IMR-90 (cell line): ENCODE measurements at regions not wholly inside any gene's neighbourhood (a gene's known extent, or its start where the extent isn't known, plus 50 kb on each side); places are given as distances from the start of the nearest gene placed in this dataset.

Experiments
- ATAC-seq: fragments of 200-7000 bp; cut with Tn5 transposase; 2 replicates; pipeline ENCODE4 v1.9.1; 2020; ENCODE audit warnings: low read depth, mild to moderate bottlenecking, moderate library complexity
- BruUV-seq: library from RNA; stranded (reverse); fragments of 400-500 nt; replicated peaks from 2 replicates; lab custom pipeline; 2021; lab: Mats Ljungman, UMichigan
- CTCF ChIA-PET: fragments of 300-600 bp; formaldehyde crosslinking; extraction: SDS; loops from one replicate; lab custom pipeline; 2021; ENCODE audit warnings: antibody characterized with exemption; lab: Yijun Ruan, JAX
- POLR2A ChIA-PET: fragments of 300-600 bp; sonication (Branson Sonifier 250); formaldehyde crosslinking; loops from one replicate; lab custom pipeline; 2022; ENCODE audit warnings: antibody characterized with exemption; ENCODE audit not compliant: unreplicated experiment; lab: Charles Lee
- DNase-seq: peaks from one replicate; pipeline ENCODE4 v3.0.0; 2013
- H2AFZ ChIP-seq: replicated peaks from 2 replicates; pipeline ENCODE3; 2013; ENCODE audit warnings: low read length, mild to moderate bottlenecking; ENCODE audit not compliant: poor library complexity
- H2AK5ac ChIP-seq: 2 replicates; pipeline ENCODE4 v1.6.1; 2013; ENCODE audit warnings: low read depth, low read length, inconsistent platforms
- H2AK9ac ChIP-seq: replicated peaks from 2 replicates; pipeline ENCODE3; 2013; ENCODE audit warnings: mild to moderate bottlenecking, low read depth, low read length, moderate library complexity; ENCODE audit not compliant: poor library complexity
- H2BK120ac ChIP-seq: 2 replicates; pipeline ENCODE4 v1.6.1; 2013; ENCODE audit warnings: low read depth, low read length, inconsistent platforms
- H2BK15ac ChIP-seq: 3 replicates; pipeline ENCODE4 v1.6.1; 2013; ENCODE audit warnings: low read depth, low read length, inconsistent platforms
- H2BK20ac ChIP-seq: 2 replicates; pipeline ENCODE4 v1.6.1; 2013; ENCODE audit warnings: low read depth, mild to moderate bottlenecking, inconsistent platforms, low read length, moderate library complexity
- H2BK5ac ChIP-seq: 2 replicates; pipeline ENCODE4 v1.6.1; 2013; ENCODE audit warnings: mild to moderate bottlenecking, low read depth, low read length, inconsistent platforms; ENCODE audit not compliant: poor library complexity, severe bottlenecking
- H3K14ac ChIP-seq: replicated peaks from 2 replicates; pipeline ENCODE4 v1.6.1; 2013; ENCODE audit warnings: low read depth, low read length, inconsistent platforms
- H3K18ac ChIP-seq: 2 replicates; pipeline ENCODE4 v1.6.1; 2013; ENCODE audit warnings: low read depth, low read length, control low read depth
- H3K23ac ChIP-seq: 2 replicates; pipeline ENCODE4 v1.6.1; 2013; ENCODE audit warnings: low read depth, low read length, inconsistent platforms
- H3K27ac ChIP-seq: 2 replicates; pipeline ENCODE4 v1.5.1; 2013; ENCODE audit warnings: mild to moderate bottlenecking, control low read depth, low read length; ENCODE audit not compliant: insufficient read depth
- H3K27me3 ChIP-seq: 2 replicates; pipeline ENCODE4 v1.6.1; 2013; ENCODE audit warnings: low read length; ENCODE audit not compliant: control insufficient read depth, insufficient read depth
- H3K36me3 ChIP-seq: 2 replicates; pipeline ENCODE4 v1.6.1; 2013; ENCODE audit warnings: low read length, mixed read lengths; ENCODE audit not compliant: control insufficient read depth, insufficient read depth
- H3K4ac ChIP-seq: 2 replicates; pipeline ENCODE4 v1.6.1; 2013; ENCODE audit warnings: low read depth, low read length, inconsistent platforms
- H3K4me1 ChIP-seq: 2 replicates; pipeline ENCODE4 v1.6.1; 2013; ENCODE audit warnings: low read length, mixed read lengths; ENCODE audit not compliant: control insufficient read depth, insufficient read depth
- H3K4me2 ChIP-seq: 2 replicates; pipeline ENCODE4 v1.6.1; 2013; ENCODE audit warnings: low read depth, mild to moderate bottlenecking, control low read depth, low read length, moderate library complexity
- H3K4me3 ChIP-seq: 2 replicates; pipeline ENCODE4 v1.5.1; 2013; ENCODE audit warnings: low read depth, mild to moderate bottlenecking, control low read depth, low read length, moderate library complexity; ENCODE audit not compliant: insufficient read depth
- H3K56ac ChIP-seq: 2 replicates; pipeline ENCODE4 v1.6.1; 2013; ENCODE audit warnings: low read length, inconsistent platforms; ENCODE audit not compliant: insufficient read depth; ENCODE audit errors: extremely low read depth
- H3K79me1 ChIP-seq, 2 experiments: 2 replicates each; pipeline ENCODE4 v1.6.1; 2013; ENCODE audit warnings: low read length in 2 of 2, inconsistent platforms in 1 of 2, low read depth in 1 of 2
- H3K9ac ChIP-seq: 2 replicates; pipeline ENCODE4 v1.6.1; 2013; ENCODE audit warnings: low read depth, low read length, control low read depth
- H3K9me1 ChIP-seq: 2 replicates; pipeline ENCODE4 v1.6.1; 2013; ENCODE audit warnings: low read length, inconsistent platforms; ENCODE audit not compliant: insufficient read depth
- H3K9me3 ChIP-seq: 2 replicates; pipeline ENCODE4 v1.6.1; 2013; ENCODE audit warnings: low read length; ENCODE audit not compliant: control insufficient read depth, insufficient read depth
- H4K20me1 ChIP-seq: 2 replicates; pipeline ENCODE4 v1.6.1; 2013; ENCODE audit warnings: low read length, inconsistent platforms; ENCODE audit not compliant: insufficient read depth
- H4K5ac ChIP-seq: 2 replicates; pipeline ENCODE4 v1.6.1; 2013; ENCODE audit warnings: mild to moderate bottlenecking, low read depth, low read length, control low read depth
- H4K8ac ChIP-seq, 2 experiments: 2 replicates each; pipeline ENCODE4 v1.6.1; 2013; ENCODE audit warnings: low read depth in 2 of 2, low read length in 2 of 2, control low read depth in 1 of 2, inconsistent platforms in 1 of 2
- H4K91ac ChIP-seq: 2 replicates; pipeline ENCODE4 v1.6.1; 2013; ENCODE audit warnings: low read depth, low read length, inconsistent platforms; ENCODE audit not compliant: insufficient read depth
- SMC3 ChIP-seq: fragments of 150-350 bp; IDR thresholded peaks from 2 replicates; pipeline ENCODE4 v1.6.1; 2016; ENCODE audit warnings: low read depth, mild to moderate bottlenecking, antibody characterized with exemption, low read length, moderate library complexity
- WGBS, 2 experiments: methylation state at CpG; one replicate each; pipeline versions ENCODE4 v1.1.5 to v1.1.7; 2013; ENCODE audit warnings: missing lambda C conversion rate in 2 of 2; ENCODE audit not compliant: insufficient read length in 1 of 2; ENCODE audit errors: extremely low coverage in 2 of 2; 5-methylcytosine and 5-hydroxymethylcytosine counted together
- dilution Hi-C: fragments of 300-500 bp; cut with HindIII; formaldehyde crosslinking; loops from one replicate; pipeline ENCODE4 v1.14.3; 2018; ENCODE audit warnings: low sequenced_read_pairs; ENCODE audit not compliant: unreplicated experiment
- in situ Hi-C: fragments of 300-500 bp; cut with MboI; formaldehyde crosslinking; loops from 3 replicates; pipeline ENCODE4 v1.14.3; 2019; ENCODE audit warnings: low sequenced_read_pairs, inconsistent platforms, mixed read lengths
- intact Hi-C: fragments of 100-400 bp; cut with micrococcal nuclease; formaldehyde crosslinking; loops from 2 replicates; pipeline ENCODE4 v1.10.0; 2022

DNA sequence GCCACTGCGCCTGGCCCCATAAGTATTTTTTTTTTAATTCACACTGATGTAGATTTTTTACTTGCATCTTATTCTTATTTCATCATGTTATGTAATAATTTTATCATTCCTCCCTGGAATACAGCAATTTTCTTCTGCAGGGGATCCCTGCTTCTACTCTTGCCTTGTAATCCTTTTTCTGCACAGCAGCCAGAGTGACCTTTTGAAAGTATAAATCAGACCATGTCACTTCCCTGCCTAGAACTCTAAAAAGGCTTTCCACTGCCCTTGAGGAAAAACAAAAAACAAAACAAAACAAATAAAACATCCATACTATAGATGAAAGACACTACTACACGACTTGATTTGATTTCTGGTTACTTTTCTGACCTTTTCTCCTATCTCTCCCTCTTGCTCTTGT, 1334.7 kb downstream of the REEP3 start:
- no peak overlapping the region for H4K8ac ChIP-seq
- no peaks in the 10 kb centered on the region for H3K4me1 ChIP-seq
- H3K36me3 ChIP-seq = no peaks in the 10 kb centered on the region
- no peaks in the 10 kb centered on the region; the same call in 1 of the 2 replicates for H3K9me3 ChIP-seq
- no peak overlapping the region for H4K5ac ChIP-seq
- H2AK9ac ChIP-seq = no peak overlapping the region
- no peak for TF ChIP-seq SMC3
- no peak overlapping the region for H2BK20ac ChIP-seq
- no peak overlapping the region for H4K91ac ChIP-seq
- no peak overlapping the region for H2AFZ ChIP-seq
- in situ Hi-C loops = no loop called here
- ATAC-seq (no peak), DNase-seq (no peak)
- no peaks in the 10 kb centered on the region for H4K20me1 ChIP-seq
- H2BK5ac ChIP-seq = no peak overlapping the region
- no peak overlapping the region for H3K14ac ChIP-seq
- no peak overlapping the region for H3K4ac ChIP-seq
- dilution Hi-C loops = no loop called here
- no peak overlapping the region for H2BK15ac ChIP-seq
- no peaks in the 10 kb centered on the region for H3K27me3 ChIP-seq
- no peak overlapping the region for H2BK120ac ChIP-seq
- H3K79me1 ChIP-seq = no peaks in the 10 kb centered on the region
- ChIA-PET POLR2A (no interaction called here), CTCF (no interaction called here)
- H3K4me3 ChIP-seq = no peak overlapping the region
- H3K9ac ChIP-seq = no peak overlapping the region
- no peak overlapping the region for H2AK5ac ChIP-seq
- no peak overlapping the region for H3K4me2 ChIP-seq
- intact Hi-C loops = no loop called here
- H3K23ac ChIP-seq = no peak overlapping the region
- WGBS, 2 experiments = no CpG with 5 or more reads among the region's 2 CpGs
- BruUV-seq = no TSS peak
- H3K27ac ChIP-seq = no peak overlapping the region
- no peaks in the 10 kb centered on the region for H3K9me1 ChIP-seq
- no peak overlapping the region for H3K18ac ChIP-seq
- no peak overlapping the region for H3K56ac ChIP-seq
